HFF-Myc (cell line): ENCODE measurements at regions not wholly inside any gene's neighbourhood (a gene's known extent, or its start where the extent isn't known, plus 50 kb on each side); places are given as distances from the start of the nearest gene placed in this dataset.

Source experiments
- DNase-seq: peaks from one replicate; pipeline ENCODE4 v3.0.0-alpha.2; 2011; ENCODE audit warnings: low read depth; ENCODE audit errors: extremely low read depth
- H3K4me3 ChIP-seq: replicated peaks from 2 replicates; pipeline ENCODE4 v1.5.1; 2011; ENCODE audit warnings: low read depth, mild to moderate bottlenecking, control low read depth, low read length
- TF ChIP-seq, protein P1 (sequence below): IDR thresholded peaks from 2 replicates; pipeline ENCODE4 v1.5.1; 2012; ENCODE audit warnings: mild to moderate bottlenecking, low read depth, low read length, control low read depth; ENCODE audit errors: missing control alignments

DNA sequence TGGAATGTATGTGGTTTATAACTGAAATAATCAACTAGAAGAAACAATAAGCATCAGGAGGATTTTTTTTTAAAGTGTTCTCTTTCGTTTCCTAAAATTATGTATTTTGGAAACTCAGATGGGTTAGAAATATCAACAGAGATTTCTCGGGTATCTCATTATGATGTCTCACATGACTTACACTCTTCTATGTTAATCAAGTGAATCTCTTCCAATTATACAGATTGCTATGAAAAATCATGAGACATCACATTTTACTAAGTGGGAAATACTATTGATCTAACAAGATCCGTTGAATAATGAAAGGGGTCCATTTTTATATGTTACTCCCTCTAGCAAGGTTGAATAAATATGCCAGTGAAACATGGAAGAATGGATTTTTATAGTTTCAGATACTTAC, 54.7 kb upstream of the NRIP1 start:
- H3K4me3 ChIP-seq = no peak overlapping the region
- DNase-seq = no peak
- TF ChIP-seq, protein P1, sequence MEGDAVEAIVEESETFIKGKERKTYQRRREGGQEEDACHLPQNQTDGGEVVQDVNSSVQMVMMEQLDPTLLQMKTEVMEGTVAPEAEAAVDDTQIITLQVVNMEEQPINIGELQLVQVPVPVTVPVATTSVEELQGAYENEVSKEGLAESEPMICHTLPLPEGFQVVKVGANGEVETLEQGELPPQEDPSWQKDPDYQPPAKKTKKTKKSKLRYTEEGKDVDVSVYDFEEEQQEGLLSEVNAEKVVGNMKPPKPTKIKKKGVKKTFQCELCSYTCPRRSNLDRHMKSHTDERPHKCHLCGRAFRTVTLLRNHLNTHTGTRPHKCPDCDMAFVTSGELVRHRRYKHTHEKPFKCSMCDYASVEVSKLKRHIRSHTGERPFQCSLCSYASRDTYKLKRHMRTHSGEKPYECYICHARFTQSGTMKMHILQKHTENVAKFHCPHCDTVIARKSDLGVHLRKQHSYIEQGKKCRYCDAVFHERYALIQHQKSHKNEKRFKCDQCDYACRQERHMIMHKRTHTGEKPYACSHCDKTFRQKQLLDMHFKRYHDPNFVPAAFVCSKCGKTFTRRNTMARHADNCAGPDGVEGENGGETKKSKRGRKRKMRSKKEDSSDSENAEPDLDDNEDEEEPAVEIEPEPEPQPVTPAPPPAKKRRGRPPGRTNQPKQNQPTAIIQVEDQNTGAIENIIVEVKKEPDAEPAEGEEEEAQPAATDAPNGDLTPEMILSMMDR = no peak

DNA sequence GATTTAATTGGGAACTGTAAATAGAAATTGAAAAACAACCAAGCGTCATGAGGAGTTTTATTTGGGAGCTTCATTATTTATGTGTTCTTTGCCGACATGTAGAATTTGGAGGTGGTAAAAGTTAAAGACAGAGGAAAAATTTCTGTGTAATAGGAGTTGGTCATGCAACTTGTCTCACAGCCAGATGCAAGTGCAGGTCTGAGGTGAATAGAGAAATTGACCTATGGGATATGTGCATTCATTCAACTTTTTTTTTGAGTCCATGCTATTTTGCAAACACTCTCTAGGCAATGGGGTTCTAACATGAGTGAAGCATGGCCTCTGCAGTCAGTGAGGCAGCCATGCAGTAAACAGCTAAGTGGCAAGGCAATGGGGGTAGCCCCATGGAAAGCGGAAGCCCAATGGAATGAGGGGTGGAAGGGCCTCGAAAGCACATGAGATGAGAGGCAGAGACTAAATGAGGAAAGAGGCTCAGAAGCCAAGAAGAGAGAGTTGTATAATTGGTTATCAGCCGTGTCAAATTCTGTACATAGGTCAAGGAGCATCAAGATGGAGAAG, 56.4 kb upstream of the NRIP1 start:
- H3K4me3 ChIP-seq = no peak overlapping the region
- DNase-seq = no peak
- TF ChIP-seq, protein P1 = no peak

DNA sequence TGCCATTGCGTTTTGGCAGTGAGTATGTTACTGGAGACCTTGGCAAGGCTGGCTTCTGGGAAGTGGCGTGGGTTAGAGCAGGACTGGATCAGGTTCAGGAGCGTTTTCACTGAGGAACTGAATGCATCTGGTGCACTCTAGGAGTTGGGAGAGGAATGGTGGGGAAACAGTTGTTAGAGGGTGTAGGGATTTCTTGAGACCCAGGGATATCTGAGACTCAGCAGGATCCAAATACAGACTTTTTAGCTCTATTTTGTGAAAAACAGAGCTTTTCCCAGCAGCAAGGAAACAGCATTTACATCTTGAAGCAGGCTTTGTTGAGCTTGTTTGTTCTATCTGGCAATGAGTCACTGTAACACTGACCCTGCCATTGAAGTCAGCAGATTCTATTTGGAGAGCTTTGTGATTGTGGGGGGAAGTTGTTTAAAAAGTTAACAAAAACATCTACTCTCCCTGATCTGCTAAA, 56.9 kb upstream of the NRIP1 start:
- no peak for DNase-seq
- TF ChIP-seq, protein P1 = no peak
- H3K4me3 ChIP-seq = no peak overlapping the region

DNA sequence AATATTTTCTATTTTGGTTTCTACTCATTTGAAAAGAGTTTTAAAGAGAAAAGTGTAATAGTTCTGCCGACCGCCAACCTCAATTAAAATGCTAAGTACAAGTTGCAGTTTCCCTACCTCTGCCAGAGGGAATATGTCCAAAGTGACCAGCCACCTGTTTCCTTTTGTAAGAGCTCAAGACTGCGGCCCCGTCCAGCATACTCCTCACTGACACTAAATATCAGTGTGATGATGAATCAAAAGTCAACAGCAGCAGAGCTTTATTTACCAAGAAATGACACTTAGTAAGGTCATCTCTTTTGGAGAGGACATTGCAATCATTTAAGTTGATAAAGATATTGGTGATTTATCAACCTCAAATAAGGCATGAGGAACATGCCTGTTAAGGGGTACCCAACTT, 57.4 kb upstream of the NRIP1 start:
- no peak for DNase-seq
- TF ChIP-seq, protein P1 = no peak
- H3K4me3 ChIP-seq = no peak overlapping the region

DNA sequence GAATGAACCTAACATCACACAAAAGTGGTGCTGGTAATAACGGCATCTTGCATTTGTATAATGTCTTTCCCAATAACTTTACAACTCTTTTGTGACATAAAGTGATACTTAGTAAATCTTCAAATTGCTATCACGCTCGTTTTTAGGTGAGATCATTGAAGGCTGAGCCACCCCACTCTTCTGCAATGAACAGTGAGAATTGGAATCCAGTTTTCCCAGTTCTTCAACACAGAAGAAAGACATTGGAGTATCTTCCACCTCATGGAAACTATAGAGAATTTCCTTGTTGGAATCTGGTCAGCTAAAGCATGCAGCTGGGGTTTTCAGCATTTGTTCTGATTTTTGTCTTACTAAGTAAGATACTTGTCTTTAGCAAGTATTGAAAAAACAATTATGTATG, 59.9 kb upstream of the NRIP1 start:
- DNase-seq = no peak
- H3K4me3 ChIP-seq = no peak overlapping the region
- TF ChIP-seq, protein P1 = no peak

DNA sequence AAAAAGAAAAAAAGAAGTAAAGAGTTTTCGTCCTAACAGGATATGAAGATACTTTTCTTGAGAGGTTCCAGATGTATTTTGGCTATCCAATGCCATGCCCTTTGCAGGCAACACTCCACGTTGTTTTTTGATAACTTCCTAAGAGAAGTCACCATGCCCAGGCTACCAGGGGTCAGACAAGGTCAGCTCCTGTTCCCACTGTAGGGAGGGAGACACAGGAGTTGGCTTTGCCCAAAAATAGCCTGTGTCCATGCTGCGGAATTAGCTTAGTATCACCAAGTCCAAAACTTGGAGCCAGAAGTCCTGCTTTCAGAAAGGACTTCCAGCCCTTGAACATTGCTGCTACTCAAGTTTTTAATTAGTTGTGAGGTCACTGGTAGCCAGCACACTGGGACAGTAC, 62.1 kb upstream of the NRIP1 start:
- DNase-seq = no peak
- TF ChIP-seq, protein P1 = no peak
- no peak overlapping the region for H3K4me3 ChIP-seq

DNA sequence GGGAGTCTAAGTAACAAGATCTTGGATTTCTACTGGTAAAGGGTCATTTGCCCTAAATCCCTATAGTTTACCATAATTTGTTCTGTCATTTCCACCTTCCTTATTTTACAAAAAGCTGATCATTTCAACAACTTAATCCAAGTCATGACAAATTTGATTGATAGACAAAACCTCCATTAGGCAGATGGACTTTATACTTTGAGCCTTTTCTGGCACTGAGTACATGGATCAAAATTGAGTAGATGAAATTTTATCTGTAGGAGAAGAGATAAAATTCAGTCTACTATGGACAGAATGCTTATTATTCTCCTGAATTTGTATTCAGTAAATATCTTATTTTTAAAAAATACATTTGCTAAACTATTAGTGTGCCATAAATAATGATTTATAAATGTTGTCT, 62.6 kb upstream of the NRIP1 start:
- TF ChIP-seq, protein P1 = no peak
- H3K4me3 ChIP-seq = no peak overlapping the region
- DNase-seq = no peak
